HFFc6 (cell line): ENCODE measurements at regions not wholly inside any gene's neighbourhood (a gene's known extent, or its start where the extent isn't known, plus 50 kb on each side); places are given as distances from the start of the nearest gene placed in this dataset.

Source experiments
- DNase-seq: peaks from one replicate; pipeline ENCODE4 v3.0.0-alpha.2; 2018
- H3K27ac Mint-ChIP-seq: 2 replicates; pipeline ENCODE4 v1.8.0; 2020; ENCODE audit warnings: mild to moderate bottlenecking, mixed read lengths
- H3K27me3 Mint-ChIP-seq: 2 replicates; pipeline ENCODE4 v1.8.0; 2021; ENCODE audit warnings: mild to moderate bottlenecking, moderate library complexity, mixed read lengths; ENCODE audit not compliant: insufficient read depth
- H3K36me3 Mint-ChIP-seq: 2 replicates; pipeline ENCODE4 v1.8.0; 2021; ENCODE audit warnings: low read depth, mixed read lengths
- H3K4me1 Mint-ChIP-seq: 2 replicates; pipeline ENCODE4 v1.8.0; 2020; ENCODE audit warnings: low read depth, mixed read lengths
- H3K4me3 Mint-ChIP-seq: 2 replicates; pipeline ENCODE4 v1.8.0; 2020; ENCODE audit warnings: mild to moderate bottlenecking, moderate library complexity, mixed read lengths
- H3K9me3 Mint-ChIP-seq: 2 replicates; pipeline ENCODE4 v1.8.0; 2020; ENCODE audit warnings: mild to moderate bottlenecking, mixed read lengths
- TF ChIP-seq, protein P1 (sequence below): fragments of 200-600 bp; sonication (generic); IDR thresholded peaks from 2 replicates; pipeline ENCODE4 v1.5.0; 2021; ENCODE audit warnings: antibody characterized with exemption, mild to moderate bottlenecking

DNA sequence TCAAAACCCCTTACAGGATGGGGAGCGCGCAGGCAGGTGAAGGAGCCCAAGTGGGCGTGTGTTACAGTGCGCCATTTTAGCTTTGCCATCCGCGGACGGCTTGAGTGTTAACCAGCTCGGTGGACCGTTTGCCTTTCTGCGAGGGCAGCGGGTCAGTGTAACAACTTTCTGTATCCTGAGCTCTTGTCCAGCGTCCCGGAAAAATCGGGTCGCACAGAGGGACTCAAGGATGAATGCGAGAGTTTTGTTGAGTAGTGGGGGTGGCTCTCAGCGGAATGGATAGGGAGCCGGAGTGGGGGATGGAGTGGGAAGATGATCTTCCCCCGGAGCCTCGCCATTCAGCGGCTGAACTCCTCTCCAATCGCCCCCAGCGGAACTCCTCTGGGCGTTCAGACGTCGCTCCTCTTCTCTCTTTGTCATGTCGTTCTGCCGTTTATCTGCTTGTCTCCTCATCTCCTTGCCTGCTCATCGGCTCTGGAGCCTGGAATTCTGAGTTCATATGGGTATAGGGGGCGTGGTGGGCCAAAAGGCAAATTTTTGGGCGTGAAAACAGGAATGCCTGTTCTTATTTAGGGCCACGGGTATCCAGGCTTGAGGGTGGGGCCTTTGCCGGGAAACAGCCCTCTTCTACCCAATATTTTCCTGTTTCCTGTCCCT, 295.4 kb downstream of the CTH start:
- H3K27me3 Mint-ChIP-seq: peaks cover 5% of the 10 kb centered on the region; the same call in 1 of the 2 replicates
- no peak overlapping the region; the same call in 1 of the 2 replicates for H3K27ac Mint-ChIP-seq
- peaks cover 27% of the 10 kb centered on the region for H3K9me3 Mint-ChIP-seq
- no peaks in the 10 kb centered on the region; the same call in 1 of the 2 replicates for H3K4me1 Mint-ChIP-seq
- no peak for DNase-seq
- H3K36me3 Mint-ChIP-seq: peaks cover 5% of the 10 kb centered on the region; the same call in 1 of the 2 replicates
- TF ChIP-seq, protein P1, sequence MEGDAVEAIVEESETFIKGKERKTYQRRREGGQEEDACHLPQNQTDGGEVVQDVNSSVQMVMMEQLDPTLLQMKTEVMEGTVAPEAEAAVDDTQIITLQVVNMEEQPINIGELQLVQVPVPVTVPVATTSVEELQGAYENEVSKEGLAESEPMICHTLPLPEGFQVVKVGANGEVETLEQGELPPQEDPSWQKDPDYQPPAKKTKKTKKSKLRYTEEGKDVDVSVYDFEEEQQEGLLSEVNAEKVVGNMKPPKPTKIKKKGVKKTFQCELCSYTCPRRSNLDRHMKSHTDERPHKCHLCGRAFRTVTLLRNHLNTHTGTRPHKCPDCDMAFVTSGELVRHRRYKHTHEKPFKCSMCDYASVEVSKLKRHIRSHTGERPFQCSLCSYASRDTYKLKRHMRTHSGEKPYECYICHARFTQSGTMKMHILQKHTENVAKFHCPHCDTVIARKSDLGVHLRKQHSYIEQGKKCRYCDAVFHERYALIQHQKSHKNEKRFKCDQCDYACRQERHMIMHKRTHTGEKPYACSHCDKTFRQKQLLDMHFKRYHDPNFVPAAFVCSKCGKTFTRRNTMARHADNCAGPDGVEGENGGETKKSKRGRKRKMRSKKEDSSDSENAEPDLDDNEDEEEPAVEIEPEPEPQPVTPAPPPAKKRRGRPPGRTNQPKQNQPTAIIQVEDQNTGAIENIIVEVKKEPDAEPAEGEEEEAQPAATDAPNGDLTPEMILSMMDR: no peak
- H3K4me3 Mint-ChIP-seq: peak overlapping the region; percentile 84

DNA sequence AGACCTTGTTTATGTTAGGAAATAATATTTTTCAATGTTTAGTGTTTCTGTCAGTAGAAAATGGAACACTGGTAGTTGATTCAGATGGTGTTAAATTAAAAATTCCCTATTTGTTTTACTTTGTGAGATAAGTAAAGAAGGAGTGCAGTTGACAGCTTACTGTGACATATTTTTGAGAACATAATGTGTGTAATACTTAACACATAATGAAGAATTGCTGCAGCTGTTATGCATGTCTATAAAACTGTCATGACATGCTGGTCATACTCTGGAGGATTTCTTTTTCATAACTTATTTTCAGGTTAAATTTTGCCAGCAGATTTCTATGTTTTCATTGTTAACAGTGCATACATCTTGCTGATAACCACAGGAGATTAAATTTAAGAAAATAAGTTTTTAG, 296.1 kb downstream of the CTH start:
- Mint-ChIP-seq H3K9me3 (peaks cover 27% of the 10 kb centered on the region), H3K27me3 (peaks cover 3% of the 10 kb centered on the region; the same call in 1 of the 2 replicates), H3K36me3 (peaks cover 5% of the 10 kb centered on the region; the same call in 1 of the 2 replicates), H3K4me3 (no peak overlapping the region), H3K27ac (no peak overlapping the region), H3K4me1 (no peaks in the 10 kb centered on the region; the same call in 1 of the 2 replicates)
- TF ChIP-seq, protein P1: no peak
- DNase-seq: no peak

DNA sequence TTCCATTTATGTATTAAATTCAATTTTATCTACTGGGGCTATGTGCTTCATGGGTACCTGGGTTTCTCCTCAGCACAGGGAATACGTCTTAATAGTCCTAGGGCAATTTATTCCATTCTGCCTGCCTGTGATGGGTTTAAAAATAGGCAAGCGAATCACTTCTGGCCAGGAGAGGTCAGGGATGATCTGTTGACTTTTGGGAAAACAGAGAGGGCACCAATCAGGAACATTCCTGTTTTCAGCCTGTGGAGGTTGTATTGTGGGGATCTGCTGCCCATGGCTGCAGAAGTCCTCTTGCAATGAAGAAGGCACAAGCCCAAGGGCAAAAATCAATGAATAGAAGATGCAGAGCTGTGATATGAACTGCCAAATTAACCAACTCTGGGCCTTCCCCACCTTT, 303.1 kb downstream of the CTH start:
- Mint-ChIP-seq H3K9me3 (peaks cover 20% of the 10 kb centered on the region), H3K4me1 (no peaks in the 10 kb centered on the region; the same call in 1 of the 2 replicates), H3K4me3 (no peak overlapping the region), H3K36me3 (no peaks in the 10 kb centered on the region), H3K27me3 (no peaks in the 10 kb centered on the region), H3K27ac (no peak overlapping the region)
- DNase-seq: no peak
- TF ChIP-seq, protein P1: no peak; the same call in 1 of the 2 replicates

DNA sequence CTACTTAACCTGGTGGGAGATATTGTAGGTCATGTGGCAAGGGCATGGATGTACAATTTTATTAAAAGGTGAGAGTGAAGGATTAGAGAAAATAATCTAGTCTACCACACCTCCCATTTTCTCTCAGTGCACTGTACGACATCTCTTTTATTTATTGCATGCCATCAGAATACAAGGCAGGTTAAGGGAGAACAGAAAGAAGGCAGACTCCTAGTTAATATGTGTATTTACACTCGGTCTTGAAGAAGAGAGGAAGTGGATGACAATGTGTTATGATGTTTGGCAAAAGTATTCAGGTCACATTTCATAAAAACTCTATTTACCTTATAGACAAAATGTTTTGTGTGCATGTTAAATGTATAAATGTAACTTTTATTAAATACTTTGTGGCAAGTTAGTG, 306.1 kb downstream of the CTH start:
- Mint-ChIP-seq H3K27me3 (no peaks in the 10 kb centered on the region), H3K9me3 (peaks cover 14% of the 10 kb centered on the region; the same call in 1 of the 2 replicates), H3K27ac (no peak overlapping the region), H3K4me1 (no peaks in the 10 kb centered on the region; the same call in 1 of the 2 replicates), H3K4me3 (no peak overlapping the region), H3K36me3 (no peaks in the 10 kb centered on the region)
- TF ChIP-seq, protein P1: no peak
- no peak for DNase-seq

DNA sequence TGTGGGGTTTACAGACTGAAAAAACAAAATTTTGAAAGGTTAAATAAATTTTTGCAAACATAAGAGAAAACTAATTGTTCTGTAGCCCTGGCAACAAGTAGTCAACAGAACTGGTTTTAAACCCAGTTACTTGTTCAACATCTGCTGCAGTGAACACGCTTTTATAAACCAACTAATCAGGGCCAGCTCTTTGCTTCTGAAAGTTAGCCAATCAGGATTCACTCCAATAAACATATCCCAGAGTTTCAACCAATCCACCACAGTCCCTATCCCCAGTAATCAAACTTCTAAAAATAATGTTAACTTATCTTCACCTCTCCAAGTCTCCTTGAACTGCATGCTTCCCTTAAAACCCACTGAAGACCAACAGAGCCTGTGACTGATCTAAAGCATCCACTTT, 306.6 kb downstream of the CTH start:
- no peaks in the 10 kb centered on the region for H3K36me3 Mint-ChIP-seq
- peaks cover 14% of the 10 kb centered on the region; the same call in 1 of the 2 replicates for H3K9me3 Mint-ChIP-seq
- TF ChIP-seq, protein P1: no peak
- H3K4me3 Mint-ChIP-seq: no peak overlapping the region
- DNase-seq: no peak
- no peaks in the 10 kb centered on the region; the same call in 1 of the 2 replicates for H3K4me1 Mint-ChIP-seq
- no peaks in the 10 kb centered on the region for H3K27me3 Mint-ChIP-seq
- H3K27ac Mint-ChIP-seq: no peak overlapping the region
